RWPE2 (cell line): ENCODE measurements at regions not wholly inside any gene's neighbourhood (a gene's known extent, or its start where the extent isn't known, plus 50 kb on each side); places are given as distances from the start of the nearest gene placed in this dataset.

Experiments used
- ATAC-seq: fragments of 200-7000 bp; cut with Tn5 transposase; 3 replicates; pipeline ENCODE4 v1.9.1; 2021; ENCODE audit warnings: low read depth
- DNase-seq: peaks from one replicate; pipeline ENCODE4 v3.0.0-alpha.2; 2020; ENCODE audit warnings: low spot score
- H3K27ac ChIP-seq: fragments of 450-650 bp; 2 replicates; pipeline ENCODE4 v1.5.1; 2017; ENCODE audit warnings: mild to moderate bottlenecking; ENCODE audit not compliant: poor library complexity, severe bottlenecking
- H3K27me3 ChIP-seq: fragments of 250-450 bp; sonication (Bioruptor Pico); 2 replicates; pipeline ENCODE4 v1.5.1; 2021; ENCODE audit warnings: mild to moderate bottlenecking, moderate library complexity; ENCODE audit not compliant: insufficient read depth, poor library complexity, severe bottlenecking
- H3K36me3 ChIP-seq: fragments of 250-450 bp; sonication (Bioruptor Pico); 2 replicates; pipeline ENCODE4 v1.5.1; 2020; ENCODE audit warnings: low read depth, mild to moderate bottlenecking, moderate library complexity
- H3K4me1 ChIP-seq: fragments of 250-450 bp; sonication (Bioruptor Pico); 2 replicates; pipeline ENCODE4 v1.5.1; 2021; ENCODE audit warnings: mild to moderate bottlenecking, moderate library complexity; ENCODE audit not compliant: insufficient read depth, poor library complexity, severe bottlenecking
- H3K4me3 ChIP-seq: fragments of 250-450 bp; sonication (Bioruptor Pico); 2 replicates; pipeline ENCODE4 v1.5.1; 2021; ENCODE audit warnings: mild to moderate bottlenecking, moderate library complexity; ENCODE audit not compliant: severe bottlenecking
- H3K9me3 ChIP-seq: fragments of 250-450 bp; sonication (Bioruptor Pico); 2 replicates; pipeline ENCODE4 v1.5.1; 2021; ENCODE audit warnings: mild to moderate bottlenecking, moderate library complexity; ENCODE audit not compliant: severe bottlenecking
- CTCF ChIP-seq: fragments of 450-650 bp; IDR thresholded peaks from one replicate; pipeline ENCODE4 v1.5.1; 2017; ENCODE audit warnings: mild to moderate bottlenecking, moderate library complexity; ENCODE audit not compliant: poor library complexity, severe bottlenecking

- Histone ChIP-seq H3K27me3 (no peaks in the 10 kb centered on the region), H3K4me3 (no peak overlapping the region), H3K27ac (no peak overlapping the region), H3K36me3 (no peaks in the 10 kb centered on the region), H3K9me3 (no peaks in the 10 kb centered on the region), H3K4me1 (no peaks in the 10 kb centered on the region)
- DNase-seq (no peak), ATAC-seq (no peak)
- TF ChIP-seq CTCF: no peak
Measured at GRCh38 chr12:105874121-105874520, 264.6 kb downstream of the NUAK1 start.

GRCh38 chr12:105876396-105876927 lies 262.3 kb downstream of the NUAK1 start:
- Histone ChIP-seq H3K9me3 (no peaks in the 10 kb centered on the region), H3K4me1 (no peaks in the 10 kb centered on the region), H3K27me3 (no peaks in the 10 kb centered on the region), H3K36me3 (no peaks in the 10 kb centered on the region), H3K27ac (no peak overlapping the region), H3K4me3 (no peak overlapping the region)
- DNase-seq (no peak), ATAC-seq (no peak)
- no peak for TF ChIP-seq CTCF

- no peaks in the 10 kb centered on the region for H3K4me1 ChIP-seq
- DNase-seq (no peak), ATAC-seq (peak; percentile 38; the same call in 1 of the 3 replicates)
- no peak overlapping the region for H3K4me3 ChIP-seq
- H3K27me3 ChIP-seq: no peaks in the 10 kb centered on the region
- no peak for TF ChIP-seq CTCF
- no peaks in the 10 kb centered on the region for H3K9me3 ChIP-seq
- no peaks in the 10 kb centered on the region for H3K36me3 ChIP-seq
- H3K27ac ChIP-seq: no peak overlapping the region
Measured at GRCh38 chr12:105878964-105879363, 259.8 kb downstream of the NUAK1 start.

- Histone ChIP-seq H3K27me3 (no peaks in the 10 kb centered on the region), H3K36me3 (no peaks in the 10 kb centered on the region), H3K9me3 (no peaks in the 10 kb centered on the region), H3K4me3 (no peak overlapping the region), H3K27ac (no peak overlapping the region), H3K4me1 (no peaks in the 10 kb centered on the region)
- ATAC-seq (no peak), DNase-seq (no peak)
- no peak for TF ChIP-seq CTCF
Measured at GRCh38 chr12:105880824-105881388, 257.8 kb downstream of the NUAK1 start.

- no peaks in the 10 kb centered on the region for H3K36me3 ChIP-seq
- H3K9me3 ChIP-seq: no peaks in the 10 kb centered on the region
- DNase-seq: no peak
- no peaks in the 10 kb centered on the region for H3K4me1 ChIP-seq
- H3K27me3 ChIP-seq: no peaks in the 10 kb centered on the region
- TF ChIP-seq CTCF: no peak
- ATAC-seq: no peak
- no peak overlapping the region for H3K27ac ChIP-seq
- H3K4me3 ChIP-seq: no peak overlapping the region
Measured at GRCh38 chr12:105882404-105882803, 256.4 kb downstream of the NUAK1 start.
